IMR-90 (cell line): ENCODE measurements at regions not wholly inside any gene's neighbourhood (a gene's known extent, or its start where the extent isn't known, plus 50 kb on each side); places are given as distances from the start of the nearest gene placed in this dataset.

Source experiments
- ATAC-seq: fragments of 200-7000 bp; cut with Tn5 transposase; 2 replicates; pipeline ENCODE4 v1.9.1; 2020; ENCODE audit warnings: low read depth, mild to moderate bottlenecking, moderate library complexity
- BruUV-seq: library from RNA; stranded (reverse); fragments of 400-500 nt; replicated peaks from 2 replicates; lab custom pipeline; 2021; lab: Mats Ljungman, UMichigan
- CTCF ChIA-PET: fragments of 300-600 bp; formaldehyde crosslinking; extraction: SDS; loops from one replicate; lab custom pipeline; 2021; ENCODE audit warnings: antibody characterized with exemption; lab: Yijun Ruan, JAX
- POLR2A ChIA-PET: fragments of 300-600 bp; sonication (Branson Sonifier 250); formaldehyde crosslinking; loops from one replicate; lab custom pipeline; 2022; ENCODE audit warnings: antibody characterized with exemption; ENCODE audit not compliant: unreplicated experiment; lab: Charles Lee
- DNase-seq: peaks from one replicate; pipeline ENCODE4 v3.0.0; 2013
- H2AFZ ChIP-seq: replicated peaks from 2 replicates; pipeline ENCODE3; 2013; ENCODE audit warnings: low read length, mild to moderate bottlenecking; ENCODE audit not compliant: poor library complexity
- H2AK5ac ChIP-seq: 2 replicates; pipeline ENCODE4 v1.6.1; 2013; ENCODE audit warnings: low read depth, low read length, inconsistent platforms
- H2AK9ac ChIP-seq: replicated peaks from 2 replicates; pipeline ENCODE3; 2013; ENCODE audit warnings: mild to moderate bottlenecking, low read depth, low read length, moderate library complexity; ENCODE audit not compliant: poor library complexity
- H2BK120ac ChIP-seq: 2 replicates; pipeline ENCODE4 v1.6.1; 2013; ENCODE audit warnings: low read depth, low read length, inconsistent platforms
- H2BK15ac ChIP-seq: 3 replicates; pipeline ENCODE4 v1.6.1; 2013; ENCODE audit warnings: low read depth, low read length, inconsistent platforms
- H2BK20ac ChIP-seq: 2 replicates; pipeline ENCODE4 v1.6.1; 2013; ENCODE audit warnings: low read depth, mild to moderate bottlenecking, inconsistent platforms, low read length, moderate library complexity
- H2BK5ac ChIP-seq: 2 replicates; pipeline ENCODE4 v1.6.1; 2013; ENCODE audit warnings: mild to moderate bottlenecking, low read depth, low read length, inconsistent platforms; ENCODE audit not compliant: poor library complexity, severe bottlenecking
- H3K14ac ChIP-seq: replicated peaks from 2 replicates; pipeline ENCODE4 v1.6.1; 2013; ENCODE audit warnings: low read depth, low read length, inconsistent platforms
- H3K18ac ChIP-seq: 2 replicates; pipeline ENCODE4 v1.6.1; 2013; ENCODE audit warnings: low read depth, low read length, control low read depth
- H3K23ac ChIP-seq: 2 replicates; pipeline ENCODE4 v1.6.1; 2013; ENCODE audit warnings: low read depth, low read length, inconsistent platforms
- H3K27ac ChIP-seq: 2 replicates; pipeline ENCODE4 v1.5.1; 2013; ENCODE audit warnings: mild to moderate bottlenecking, control low read depth, low read length; ENCODE audit not compliant: insufficient read depth
- H3K27me3 ChIP-seq: 2 replicates; pipeline ENCODE4 v1.6.1; 2013; ENCODE audit warnings: low read length; ENCODE audit not compliant: control insufficient read depth, insufficient read depth
- H3K36me3 ChIP-seq: 2 replicates; pipeline ENCODE4 v1.6.1; 2013; ENCODE audit warnings: low read length, mixed read lengths; ENCODE audit not compliant: control insufficient read depth, insufficient read depth
- H3K4ac ChIP-seq: 2 replicates; pipeline ENCODE4 v1.6.1; 2013; ENCODE audit warnings: low read depth, low read length, inconsistent platforms
- H3K4me1 ChIP-seq: 2 replicates; pipeline ENCODE4 v1.6.1; 2013; ENCODE audit warnings: low read length, mixed read lengths; ENCODE audit not compliant: control insufficient read depth, insufficient read depth
- H3K4me2 ChIP-seq: 2 replicates; pipeline ENCODE4 v1.6.1; 2013; ENCODE audit warnings: low read depth, mild to moderate bottlenecking, control low read depth, low read length, moderate library complexity
- H3K4me3 ChIP-seq: 2 replicates; pipeline ENCODE4 v1.5.1; 2013; ENCODE audit warnings: low read depth, mild to moderate bottlenecking, control low read depth, low read length, moderate library complexity; ENCODE audit not compliant: insufficient read depth
- H3K56ac ChIP-seq: 2 replicates; pipeline ENCODE4 v1.6.1; 2013; ENCODE audit warnings: low read length, inconsistent platforms; ENCODE audit not compliant: insufficient read depth; ENCODE audit errors: extremely low read depth
- H3K79me1 ChIP-seq, 2 experiments: 2 replicates each; pipeline ENCODE4 v1.6.1; 2013; ENCODE audit warnings: low read length in 2 of 2, inconsistent platforms in 1 of 2, low read depth in 1 of 2
- H3K9ac ChIP-seq: 2 replicates; pipeline ENCODE4 v1.6.1; 2013; ENCODE audit warnings: low read depth, low read length, control low read depth
- H3K9me1 ChIP-seq: 2 replicates; pipeline ENCODE4 v1.6.1; 2013; ENCODE audit warnings: low read length, inconsistent platforms; ENCODE audit not compliant: insufficient read depth
- H3K9me3 ChIP-seq: 2 replicates; pipeline ENCODE4 v1.6.1; 2013; ENCODE audit warnings: low read length; ENCODE audit not compliant: control insufficient read depth, insufficient read depth
- H4K20me1 ChIP-seq: 2 replicates; pipeline ENCODE4 v1.6.1; 2013; ENCODE audit warnings: low read length, inconsistent platforms; ENCODE audit not compliant: insufficient read depth
- H4K5ac ChIP-seq: 2 replicates; pipeline ENCODE4 v1.6.1; 2013; ENCODE audit warnings: mild to moderate bottlenecking, low read depth, low read length, control low read depth
- H4K8ac ChIP-seq, 2 experiments: 2 replicates each; pipeline ENCODE4 v1.6.1; 2013; ENCODE audit warnings: low read depth in 2 of 2, low read length in 2 of 2, control low read depth in 1 of 2, inconsistent platforms in 1 of 2
- H4K91ac ChIP-seq: 2 replicates; pipeline ENCODE4 v1.6.1; 2013; ENCODE audit warnings: low read depth, low read length, inconsistent platforms; ENCODE audit not compliant: insufficient read depth
- BHLHE40 ChIP-seq: fragments of 150-350 bp; IDR thresholded peaks from 2 replicates; pipeline ENCODE4 v1.6.1; 2016; ENCODE audit warnings: mild to moderate bottlenecking, low read depth, low read length
- CHD1 ChIP-seq: IDR thresholded peaks from 2 replicates; pipeline ENCODE4 v1.6.1; 2012; ENCODE audit warnings: low read depth, low read length, improper control_type of control experiment
- FOS ChIP-seq: fragments of 150-350 bp; IDR thresholded peaks from 2 replicates; pipeline ENCODE4 v1.6.1; 2016; ENCODE audit warnings: low read depth, low read length
- MAFK ChIP-seq: IDR thresholded peaks from 2 replicates; pipeline ENCODE4 v1.6.1; 2012; ENCODE audit warnings: low read depth, low read length, improper control_type of control experiment
- MAZ ChIP-seq: IDR thresholded peaks from 2 replicates; pipeline ENCODE4 v1.6.1; 2012; ENCODE audit warnings: low read depth, mild to moderate bottlenecking, low read length, improper control_type of control experiment, moderate library complexity, borderline replicate concordance
- MXI1 ChIP-seq: IDR thresholded peaks from 2 replicates; pipeline ENCODE4 v1.6.1; 2012; ENCODE audit warnings: low read depth, mild to moderate bottlenecking, low read length, moderate library complexity, borderline replicate concordance
- NFE2L2 ChIP-seq: fragments of 150-350 bp; IDR thresholded peaks from 2 replicates; pipeline ENCODE4 v1.6.1; 2016; ENCODE audit warnings: low read depth, mild to moderate bottlenecking, low read length
- POLR2A ChIP-seq: IDR thresholded peaks from 2 replicates; pipeline ENCODE4 v1.6.1; 2012; ENCODE audit warnings: mild to moderate bottlenecking, low read depth, low read length
- RAD21 ChIP-seq: IDR thresholded peaks from 2 replicates; pipeline ENCODE4 v1.6.1; 2012; ENCODE audit warnings: low read length, improper control_type of control experiment
- RCOR1 ChIP-seq: IDR thresholded peaks from 2 replicates; pipeline ENCODE4 v1.6.1; 2012; ENCODE audit warnings: mild to moderate bottlenecking, low read length, improper control_type of control experiment; ENCODE audit not compliant: insufficient replicate concordance
- SMC3 ChIP-seq: fragments of 150-350 bp; IDR thresholded peaks from 2 replicates; pipeline ENCODE4 v1.6.1; 2016; ENCODE audit warnings: low read depth, mild to moderate bottlenecking, antibody characterized with exemption, low read length, moderate library complexity
- WGBS, 2 experiments: methylation state at CpG; one replicate each; pipeline versions ENCODE4 v1.1.5 to v1.1.7; 2013; ENCODE audit warnings: missing lambda C conversion rate in 2 of 2; ENCODE audit not compliant: insufficient read length in 1 of 2; ENCODE audit errors: extremely low coverage in 2 of 2; 5-methylcytosine and 5-hydroxymethylcytosine counted together
- dilution Hi-C: fragments of 300-500 bp; cut with HindIII; formaldehyde crosslinking; loops from one replicate; pipeline ENCODE4 v1.14.3; 2018; ENCODE audit warnings: low sequenced_read_pairs; ENCODE audit not compliant: unreplicated experiment
- in situ Hi-C: fragments of 300-500 bp; cut with MboI; formaldehyde crosslinking; loops from 3 replicates; pipeline ENCODE4 v1.14.3; 2019; ENCODE audit warnings: low sequenced_read_pairs, inconsistent platforms, mixed read lengths
- intact Hi-C: fragments of 100-400 bp; cut with micrococcal nuclease; formaldehyde crosslinking; loops from 2 replicates; pipeline ENCODE4 v1.10.0; 2022
- TF ChIP-seq, protein P1 (sequence below): conservative IDR thresholded peaks from 2 replicates; pipeline ENCODE4 v1.5.1; 2012; ENCODE audit warnings: mild to moderate bottlenecking, low read depth, low read length, improper control_type of control experiment
- TF ChIP-seq, protein P2 (sequence below): fragments of 150-350 bp; IDR thresholded peaks from 2 replicates; pipeline ENCODE4 v1.6.1; 2017; ENCODE audit warnings: mild to moderate bottlenecking, antibody characterized with exemption, low read length, low read depth

DNA sequence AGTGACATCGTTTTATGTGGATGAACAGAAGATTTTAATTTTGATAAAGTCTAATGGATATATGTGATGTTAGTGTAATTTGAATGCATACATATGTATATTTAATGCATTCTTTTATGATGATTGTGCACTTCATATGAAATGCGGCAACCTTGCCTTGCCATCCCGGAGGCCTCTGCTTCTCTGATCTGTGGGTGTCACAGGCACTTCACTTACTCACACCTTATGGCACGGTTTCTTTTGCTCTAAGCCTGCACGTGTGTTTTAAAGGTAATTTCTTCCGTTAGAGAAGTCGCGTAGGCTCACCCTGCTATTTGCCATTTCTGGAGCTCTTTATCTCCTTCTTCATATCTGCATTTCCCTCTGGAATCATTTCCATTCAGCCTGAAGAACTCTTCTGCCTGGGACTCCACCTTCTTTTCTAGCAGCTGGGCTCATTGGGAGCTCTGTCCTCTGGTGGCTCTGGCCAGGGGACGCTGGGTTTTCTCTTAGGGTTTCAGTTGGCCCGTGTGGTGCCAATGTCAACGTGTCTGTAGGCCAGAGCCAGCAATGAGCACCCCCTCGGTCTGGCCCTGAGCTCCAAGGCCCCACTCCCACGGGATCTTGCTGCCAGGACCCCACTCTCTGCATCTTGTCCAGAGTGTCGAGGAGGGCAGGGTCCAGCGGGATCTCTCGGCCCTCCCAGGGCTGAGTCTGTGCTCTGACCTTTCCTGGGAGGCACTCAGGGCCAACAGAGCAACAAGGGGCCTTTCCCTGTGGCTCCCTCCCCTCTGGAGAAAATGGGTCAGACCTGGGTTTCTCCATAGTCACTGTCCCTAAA, 97.3 kb downstream of the RTP5 start:
- Histone ChIP-seq H3K4me3 (no peak overlapping the region), H4K91ac (no peak overlapping the region), H3K56ac (no peak overlapping the region), H3K27ac (no peak overlapping the region), H3K27me3 (peaks cover 8% of the 10 kb centered on the region), H3K4me2 (no peak overlapping the region), H3K9ac (no peak overlapping the region), H3K4ac (no peak overlapping the region), H3K79me1 (no peaks in the 10 kb centered on the region), H2AFZ (no peak overlapping the region), H2BK5ac (no peak overlapping the region), H3K9me3 (no peaks in the 10 kb centered on the region), H2BK20ac (no peak overlapping the region), H4K5ac (no peak overlapping the region), H2BK120ac (no peak overlapping the region), H3K4me1 (peaks cover 7% of the 10 kb centered on the region), H2AK5ac (no peak overlapping the region), H2AK9ac (no peak overlapping the region), H4K20me1 (peaks cover 4% of the 10 kb centered on the region; the same call in 1 of the 2 replicates), H3K9me1 (no peaks in the 10 kb centered on the region), H3K36me3 (no peaks in the 10 kb centered on the region), H2BK15ac (no peak overlapping the region), H3K23ac (no peak overlapping the region), H3K18ac (no peak overlapping the region), H4K8ac (no peak overlapping the region), H3K14ac (no peak overlapping the region)
- POLR2A ChIA-PET, result no interaction called here
- intact Hi-C loops, result no loop called here
- dilution Hi-C loops, result no loop called here
- CTCF ChIA-PET, result no interaction called here
- no peak for TF ChIP-seq BHLHE40
- TF ChIP-seq MXI1, result no peak
- TF ChIP-seq, protein P1, sequence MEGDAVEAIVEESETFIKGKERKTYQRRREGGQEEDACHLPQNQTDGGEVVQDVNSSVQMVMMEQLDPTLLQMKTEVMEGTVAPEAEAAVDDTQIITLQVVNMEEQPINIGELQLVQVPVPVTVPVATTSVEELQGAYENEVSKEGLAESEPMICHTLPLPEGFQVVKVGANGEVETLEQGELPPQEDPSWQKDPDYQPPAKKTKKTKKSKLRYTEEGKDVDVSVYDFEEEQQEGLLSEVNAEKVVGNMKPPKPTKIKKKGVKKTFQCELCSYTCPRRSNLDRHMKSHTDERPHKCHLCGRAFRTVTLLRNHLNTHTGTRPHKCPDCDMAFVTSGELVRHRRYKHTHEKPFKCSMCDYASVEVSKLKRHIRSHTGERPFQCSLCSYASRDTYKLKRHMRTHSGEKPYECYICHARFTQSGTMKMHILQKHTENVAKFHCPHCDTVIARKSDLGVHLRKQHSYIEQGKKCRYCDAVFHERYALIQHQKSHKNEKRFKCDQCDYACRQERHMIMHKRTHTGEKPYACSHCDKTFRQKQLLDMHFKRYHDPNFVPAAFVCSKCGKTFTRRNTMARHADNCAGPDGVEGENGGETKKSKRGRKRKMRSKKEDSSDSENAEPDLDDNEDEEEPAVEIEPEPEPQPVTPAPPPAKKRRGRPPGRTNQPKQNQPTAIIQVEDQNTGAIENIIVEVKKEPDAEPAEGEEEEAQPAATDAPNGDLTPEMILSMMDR, result no peak
- no peak for TF ChIP-seq CHD1
- TF ChIP-seq RCOR1, result no peak
- no peak for TF ChIP-seq MAFK
- TF ChIP-seq, protein P2, sequence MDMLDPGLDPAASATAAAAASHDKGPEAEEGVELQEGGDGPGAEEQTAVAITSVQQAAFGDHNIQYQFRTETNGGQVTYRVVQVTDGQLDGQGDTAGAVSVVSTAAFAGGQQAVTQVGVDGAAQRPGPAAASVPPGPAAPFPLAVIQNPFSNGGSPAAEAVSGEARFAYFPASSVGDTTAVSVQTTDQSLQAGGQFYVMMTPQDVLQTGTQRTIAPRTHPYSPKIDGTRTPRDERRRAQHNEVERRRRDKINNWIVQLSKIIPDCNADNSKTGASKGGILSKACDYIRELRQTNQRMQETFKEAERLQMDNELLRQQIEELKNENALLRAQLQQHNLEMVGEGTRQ, result no peak
- TF ChIP-seq NFE2L2, result no peak
- no peak for TF ChIP-seq POLR2A
- no peak for TF ChIP-seq MAZ
- no peak for TF ChIP-seq FOS
- TF ChIP-seq RAD21, result no peak
- no peak for TF ChIP-seq SMC3
- WGBS, 2 experiments, result 92% methylated on average over 6 of the region's 16 CpGs; no CpG with 5 or more reads in 1 of the 2 experiments
- in situ Hi-C loops, result no loop called here
- DNase-seq (no peak), ATAC-seq (no peak)
- BruUV-seq, result no TSS peak
